T-helper 17 cell (primary cell): ENCODE measurements at regions not wholly inside any gene's neighbourhood (a gene's known extent, or its start where the extent isn't known, plus 50 kb on each side); places are given as distances from the start of the nearest gene placed in this dataset.

Source experiments
- ATAC-seq: fragments of 150-1000 bp; cut with Tn5 transposase; 2 replicates; pipeline ENCODE4 v1.10.0; 2021; ENCODE audit warnings: mild to moderate bottlenecking, moderate library complexity
- DNase-seq, 3 donors: peaks; one replicate each; pipeline versions ENCODE4 v3.0.0 to v3.0.0-alpha.2; 2020 to 2021
- H3K9me3 ChIP-seq: one replicate; pipeline ENCODE4 v1.7.0; 2013; ENCODE audit warnings: low read length, mild to moderate bottlenecking; ENCODE audit not compliant: control insufficient read depth, poor library complexity, severe bottlenecking
- H3K27ac Mint-ChIP-seq: one replicate; pipeline ENCODE4 v1.8.0; 2022; ENCODE audit warnings: mild to moderate bottlenecking, moderate library complexity, mixed read lengths
- H3K27me3 Mint-ChIP-seq: one replicate; pipeline ENCODE4 v1.8.0; 2022; ENCODE audit warnings: mixed read lengths
- H3K36me3 Mint-ChIP-seq: one replicate; pipeline ENCODE4 v1.8.0; 2022; ENCODE audit warnings: low read depth, mixed read lengths
- H3K4me1 Mint-ChIP-seq: one replicate; pipeline ENCODE4 v1.8.0; 2022; ENCODE audit warnings: mild to moderate bottlenecking, mixed read lengths
- H3K4me3 Mint-ChIP-seq: one replicate; pipeline ENCODE4 v1.8.0; 2022; ENCODE audit warnings: mild to moderate bottlenecking, moderate library complexity, mixed read lengths

GRCh38 chr7:32167815-32168214 is 97.6 kb upstream of the PDE1C start:
- H3K27me3 Mint-ChIP-seq = no peaks in the 10 kb centered on the region
- no peaks in the 10 kb centered on the region for H3K36me3 Mint-ChIP-seq
- no peak for ATAC-seq
- H3K4me1 Mint-ChIP-seq = no peaks in the 10 kb centered on the region
- no peaks in the 10 kb centered on the region for H3K9me3 ChIP-seq
- no peak overlapping the region for H3K27ac Mint-ChIP-seq
- H3K4me3 Mint-ChIP-seq = no peak overlapping the region
- no peak for DNase-seq

DNA sequence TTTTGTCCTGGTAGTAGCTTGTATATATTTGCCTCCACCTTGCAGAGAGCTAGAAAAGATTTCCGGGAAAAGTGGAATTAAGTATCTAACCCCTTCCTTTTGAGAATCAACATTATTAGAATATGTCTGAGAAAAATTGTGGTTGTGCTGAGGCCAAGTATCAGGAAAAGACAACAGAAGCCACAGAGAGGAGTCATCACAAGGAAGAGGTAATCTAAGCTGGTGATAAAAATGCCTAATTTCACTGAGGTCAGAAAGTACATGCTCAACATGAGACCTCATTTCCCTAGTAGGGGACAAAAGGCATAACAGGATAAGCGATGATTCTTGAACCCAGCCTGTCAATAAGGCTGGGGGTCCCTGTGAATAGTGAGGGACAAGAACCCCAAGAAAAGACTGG is 97.0 kb upstream of the PDE1C start:
- Mint-ChIP-seq H3K36me3 (no peaks in the 10 kb centered on the region), H3K27me3 (no peaks in the 10 kb centered on the region), H3K4me1 (no peaks in the 10 kb centered on the region), H3K27ac (no peak overlapping the region), H3K4me3 (no peak overlapping the region)
- ATAC-seq (no peak), DNase-seq (no peak)
- H3K9me3 ChIP-seq = no peaks in the 10 kb centered on the region

- Mint-ChIP-seq H3K4me3 (no peak overlapping the region), H3K36me3 (no peaks in the 10 kb centered on the region), H3K27me3 (no peaks in the 10 kb centered on the region), H3K27ac (no peak overlapping the region), H3K4me1 (no peaks in the 10 kb centered on the region)
- no peaks in the 10 kb centered on the region for H3K9me3 ChIP-seq
- ATAC-seq (no peak), DNase-seq (no peak)
Observed at GRCh38 chr7:32164341-32164996, 94.3 kb upstream of the PDE1C start.

DNA sequence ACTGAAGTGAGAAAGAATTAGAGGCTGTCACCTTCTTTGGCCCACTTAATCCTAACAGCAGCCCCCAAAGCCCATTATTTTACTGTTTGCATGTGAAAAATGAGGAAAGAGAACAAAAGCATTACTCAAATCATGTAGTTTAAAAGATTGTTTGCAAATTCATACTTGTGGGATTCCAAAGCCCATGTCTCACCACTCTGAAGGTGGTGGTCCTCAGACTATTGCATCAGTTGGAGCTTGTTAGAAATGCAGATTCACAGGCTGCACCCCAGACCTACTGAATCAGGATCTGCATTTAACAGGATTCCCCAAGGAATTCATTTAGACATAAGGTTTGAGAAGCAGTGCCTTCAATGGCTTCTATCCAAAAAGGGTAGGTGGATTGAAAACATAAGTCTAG is 93.7 kb upstream of the PDE1C start:
- Mint-ChIP-seq H3K4me1 (no peaks in the 10 kb centered on the region), H3K27ac (no peak overlapping the region), H3K36me3 (no peaks in the 10 kb centered on the region), H3K4me3 (no peak overlapping the region), H3K27me3 (no peaks in the 10 kb centered on the region)
- no peak for ATAC-seq
- no peak for DNase-seq
- H3K9me3 ChIP-seq = no peaks in the 10 kb centered on the region

GRCh38 chr7:32163141-32163806 is 93.1 kb upstream of the PDE1C start:
- H3K4me1 Mint-ChIP-seq = no peaks in the 10 kb centered on the region
- H3K9me3 ChIP-seq = no peaks in the 10 kb centered on the region
- no peaks in the 10 kb centered on the region for H3K36me3 Mint-ChIP-seq
- H3K4me3 Mint-ChIP-seq = no peak overlapping the region
- DNase-seq (no peak), ATAC-seq (no peak)
- no peak overlapping the region for H3K27ac Mint-ChIP-seq
- no peaks in the 10 kb centered on the region for H3K27me3 Mint-ChIP-seq

DNA sequence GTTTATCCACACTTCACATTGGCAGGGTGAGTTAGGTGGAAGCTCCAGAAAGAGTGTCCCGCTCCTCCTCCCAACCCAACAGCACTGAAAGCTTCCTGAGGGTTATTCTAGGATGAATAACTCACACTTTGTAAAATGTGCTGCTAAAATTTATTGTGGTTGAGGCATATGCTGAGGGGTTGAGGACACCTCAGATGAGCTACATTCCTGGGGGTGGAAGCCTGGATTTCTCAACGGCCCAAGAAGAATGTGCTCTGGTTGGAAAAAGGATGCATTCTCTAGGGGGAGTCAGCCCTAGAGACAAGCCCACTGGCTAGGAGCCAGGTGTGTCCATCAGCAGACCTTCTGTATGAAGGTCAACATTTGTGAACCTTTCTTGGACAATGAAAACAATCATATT is 91.5 kb upstream of the PDE1C start:
- Mint-ChIP-seq H3K36me3 (no peaks in the 10 kb centered on the region), H3K27me3 (no peaks in the 10 kb centered on the region), H3K4me3 (no peak overlapping the region), H3K4me1 (no peaks in the 10 kb centered on the region), H3K27ac (no peak overlapping the region)
- H3K9me3 ChIP-seq = no peaks in the 10 kb centered on the region
- ATAC-seq (no peak), DNase-seq (no peak)

- H3K9me3 ChIP-seq = no peaks in the 10 kb centered on the region
- ATAC-seq = no peak
- Mint-ChIP-seq H3K27me3 (no peaks in the 10 kb centered on the region), H3K4me3 (no peak overlapping the region), H3K27ac (no peak overlapping the region), H3K4me1 (no peaks in the 10 kb centered on the region), H3K36me3 (no peaks in the 10 kb centered on the region)
- no peak for DNase-seq
Observed at GRCh38 chr7:32158751-32159745, 88.8 kb upstream of the PDE1C start.

- Mint-ChIP-seq H3K36me3 (no peaks in the 10 kb centered on the region), H3K27ac (no peak overlapping the region)
Observed at GRCh38 chr7:32158076-32158475, 87.9 kb upstream of the PDE1C start.

GRCh38 chr7:32155712-32156111 is 85.5 kb upstream of the PDE1C start:
- Mint-ChIP-seq H3K36me3 (no peaks in the 10 kb centered on the region), H3K27ac (no peak overlapping the region), H3K4me1 (no peaks in the 10 kb centered on the region), H3K4me3 (no peak overlapping the region), H3K27me3 (no peaks in the 10 kb centered on the region)
- no peaks in the 10 kb centered on the region for H3K9me3 ChIP-seq
- ATAC-seq (no peak), DNase-seq (no peak)

More at GRCh38 chr7:32158076-32158475, 87.9 kb upstream of the PDE1C start:
- ATAC-seq (no peak), DNase-seq (no peak)
- H3K4me1 Mint-ChIP-seq = no peaks in the 10 kb centered on the region
- no peak overlapping the region for H3K4me3 Mint-ChIP-seq
- no peaks in the 10 kb centered on the region for H3K9me3 ChIP-seq
- no peaks in the 10 kb centered on the region for H3K27me3 Mint-ChIP-seq

DNA sequence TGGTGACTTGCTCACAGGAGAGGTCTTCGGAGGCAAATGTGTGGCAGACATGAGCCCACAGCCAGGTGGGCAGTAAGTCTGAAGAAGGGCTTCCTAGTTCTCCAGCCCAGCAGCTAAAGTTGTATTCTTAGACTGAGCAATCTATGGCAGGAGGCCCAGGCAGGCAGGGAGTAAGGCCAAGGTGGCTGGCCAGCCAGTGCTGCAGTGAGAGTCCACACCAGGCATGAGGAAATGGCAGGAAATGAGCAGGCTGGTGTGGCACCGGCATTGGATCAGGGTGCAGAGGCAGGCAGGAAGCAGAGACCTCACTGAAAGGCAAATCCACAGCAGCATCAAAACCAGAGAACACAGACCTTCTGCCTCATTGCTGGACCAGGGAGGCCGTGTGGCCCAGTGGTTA is 84.6 kb upstream of the PDE1C start:
- no peaks in the 10 kb centered on the region for H3K9me3 ChIP-seq
- H3K4me3 Mint-ChIP-seq = no peak overlapping the region
- ATAC-seq = no peak
- no peaks in the 10 kb centered on the region for H3K4me1 Mint-ChIP-seq
- no peaks in the 10 kb centered on the region for H3K36me3 Mint-ChIP-seq
- no peaks in the 10 kb centered on the region for H3K27me3 Mint-ChIP-seq
- no peak overlapping the region for H3K27ac Mint-ChIP-seq
- DNase-seq = no peak

DNA sequence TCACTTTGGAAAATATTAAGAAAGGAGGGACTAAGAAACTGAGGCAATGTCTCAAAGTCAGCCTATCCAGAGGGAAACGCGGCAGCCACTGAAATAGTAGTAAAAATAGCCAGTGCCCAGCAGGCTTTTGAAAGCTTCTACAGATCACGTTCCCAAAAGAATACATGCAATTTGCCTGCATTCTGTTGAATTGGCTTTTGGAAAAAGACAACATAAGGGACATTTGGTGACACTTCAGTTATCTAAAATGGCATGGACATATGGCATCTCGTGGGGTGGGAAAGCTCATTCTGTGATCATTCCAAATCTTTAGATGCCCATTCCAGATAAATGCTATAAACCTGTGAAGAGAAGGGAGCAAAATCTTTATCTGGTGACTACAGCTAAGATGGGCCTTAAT is 82.8 kb upstream of the PDE1C start:
- H3K4me3 Mint-ChIP-seq = no peak overlapping the region
- no peak for ATAC-seq
- no peaks in the 10 kb centered on the region for H3K4me1 Mint-ChIP-seq
- H3K27ac Mint-ChIP-seq = no peak overlapping the region
- no peaks in the 10 kb centered on the region for H3K27me3 Mint-ChIP-seq
- DNase-seq = no peak
- no peaks in the 10 kb centered on the region for H3K36me3 Mint-ChIP-seq
- H3K9me3 ChIP-seq = no peaks in the 10 kb centered on the region

DNA sequence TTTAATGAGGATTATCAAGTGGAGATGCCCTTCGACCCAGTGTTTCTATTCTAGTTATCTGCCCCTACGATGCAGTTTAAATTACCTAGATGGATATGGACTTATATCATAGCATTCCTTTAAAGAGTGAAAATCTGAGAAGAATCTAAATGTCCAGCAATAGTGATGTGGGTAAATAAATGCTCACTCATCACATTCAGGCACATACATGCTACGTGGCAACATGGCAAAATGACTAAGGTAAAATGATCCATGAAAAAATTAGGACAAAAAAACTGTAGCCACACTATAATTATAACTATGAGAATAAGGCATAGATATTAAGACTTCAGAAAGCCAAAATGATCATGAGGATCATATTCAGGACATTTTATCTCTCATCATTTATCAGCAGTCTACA is 82.4 kb upstream of the PDE1C start:
- Mint-ChIP-seq H3K4me1 (no peaks in the 10 kb centered on the region), H3K4me3 (no peak overlapping the region), H3K27ac (no peak overlapping the region), H3K36me3 (no peaks in the 10 kb centered on the region), H3K27me3 (no peaks in the 10 kb centered on the region)
- DNase-seq (no peak), ATAC-seq (no peak)
- H3K9me3 ChIP-seq = no peaks in the 10 kb centered on the region

DNA sequence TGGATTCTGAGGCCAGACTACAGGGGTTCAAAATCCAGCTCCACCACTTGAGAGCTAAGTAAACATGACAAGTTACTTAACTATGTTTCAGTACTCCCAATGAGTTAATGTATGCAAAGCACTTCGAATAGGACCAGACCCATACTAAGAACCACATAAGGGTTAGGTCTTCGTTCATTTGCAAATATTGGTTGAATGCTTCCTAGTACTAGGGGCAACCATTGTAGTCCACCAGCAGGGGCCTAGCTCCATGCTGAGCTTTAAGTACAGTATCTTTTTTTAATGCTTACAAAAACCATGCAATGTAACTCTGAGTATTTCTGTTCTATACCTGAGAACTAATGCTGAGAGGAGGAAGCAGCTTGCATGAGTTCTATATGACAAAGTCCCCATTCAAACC is 80.4 kb upstream of the PDE1C start:
- no peaks in the 10 kb centered on the region for H3K36me3 Mint-ChIP-seq
- H3K27ac Mint-ChIP-seq = no peak overlapping the region
- H3K27me3 Mint-ChIP-seq = no peaks in the 10 kb centered on the region
- no peak overlapping the region for H3K4me3 Mint-ChIP-seq
- DNase-seq (no peak), ATAC-seq (no peak)
- no peaks in the 10 kb centered on the region for H3K9me3 ChIP-seq
- H3K4me1 Mint-ChIP-seq = no peaks in the 10 kb centered on the region
